Natural killer cell (primary cell): ENCODE measurements at regions not wholly inside any gene's neighbourhood (a gene's known extent, or its start where the extent isn't known, plus 50 kb on each side); places are given as distances from the start of the nearest gene placed in this dataset.

ENCODE experiments used
- ATAC-seq, 3 donors: fragments of 150-1000 bp in 2 of 3; fragments of 200-7000 bp in 1 of 3; cut with Tn5 transposase; 1 replicate in 1 of 3; 2 replicates in 2 of 3; pipeline ENCODE4 v1.10.0; 2021; ENCODE audit warnings: mild to moderate bottlenecking in 2 of 3, moderate library complexity in 2 of 3
- DNase-seq, 2 donors: peaks; one replicate each; pipeline versions ENCODE4 v3.0.0 to v3.0.0-alpha.2; 2013 to 2021; ENCODE audit warnings: mixed read lengths in 1 of 2
- H3K27ac ChIP-seq: one replicate; pipeline ENCODE4 v1.5.1; 2013; ENCODE audit warnings: mild to moderate bottlenecking, low read length
- H3K27me3 ChIP-seq: one replicate; pipeline ENCODE4 v1.6.1; 2013; ENCODE audit warnings: low read length; ENCODE audit not compliant: control insufficient read depth, insufficient read depth
- H3K36me3 ChIP-seq: one replicate; pipeline ENCODE4 v1.6.1; 2013; ENCODE audit warnings: low read length; ENCODE audit not compliant: control insufficient read depth, insufficient read depth
- H3K4me1 ChIP-seq: one replicate; pipeline ENCODE4 v1.6.1; 2013; ENCODE audit warnings: low read length; ENCODE audit not compliant: control insufficient read depth, insufficient read depth
- H3K4me3 ChIP-seq: one replicate; pipeline ENCODE4 v1.5.1; 2013; ENCODE audit warnings: low read length
- H3K9me3 ChIP-seq: one replicate; pipeline ENCODE4 v1.6.1; 2013; ENCODE audit warnings: low read length; ENCODE audit not compliant: control insufficient read depth, insufficient read depth
- H3K27ac Mint-ChIP-seq, 2 donors: one replicate each; pipeline ENCODE4 v1.8.0; 2022; ENCODE audit warnings: mild to moderate bottlenecking in 2 of 2, mixed read lengths in 2 of 2, moderate library complexity in 1 of 2
- H3K27me3 Mint-ChIP-seq, 2 donors: one replicate each; pipeline ENCODE4 v1.8.0; 2022; ENCODE audit warnings: low read depth in 2 of 2, mixed read lengths in 2 of 2
- H3K36me3 Mint-ChIP-seq: one replicate; pipeline ENCODE4 v1.8.0; 2022; ENCODE audit warnings: mixed read lengths
- H3K4me1 Mint-ChIP-seq, 2 donors: one replicate each; pipeline ENCODE4 v1.8.0; 2022; ENCODE audit warnings: mixed read lengths in 2 of 2
- H3K4me3 Mint-ChIP-seq: one replicate; pipeline ENCODE4 v1.8.0; 2022; ENCODE audit warnings: mild to moderate bottlenecking, moderate library complexity, mixed read lengths
- H3K9me3 Mint-ChIP-seq, 2 donors: one replicate each; pipeline ENCODE4 v1.8.0; 2022; ENCODE audit warnings: mixed read lengths in 2 of 2
- WGBS: methylation state at CpG from one replicate; pipeline ENCODE4 v1.1.7; 2013; ENCODE audit warnings: missing lambda C conversion rate; ENCODE audit not compliant: insufficient coverage; 5-methylcytosine and 5-hydroxymethylcytosine counted together
- intact Hi-C: fragments of 100-400 bp; cut with micrococcal nuclease; formaldehyde crosslinking; loops from one replicate; pipeline ENCODE4 v1.14.2; 2022
- TF ChIP-seq, protein P1 (sequence below): fragments of 200-600 bp; IDR thresholded peaks from one replicate; pipeline ENCODE4 v1.8.0; 2022; ENCODE audit warnings: antibody characterized with exemption

DNA sequence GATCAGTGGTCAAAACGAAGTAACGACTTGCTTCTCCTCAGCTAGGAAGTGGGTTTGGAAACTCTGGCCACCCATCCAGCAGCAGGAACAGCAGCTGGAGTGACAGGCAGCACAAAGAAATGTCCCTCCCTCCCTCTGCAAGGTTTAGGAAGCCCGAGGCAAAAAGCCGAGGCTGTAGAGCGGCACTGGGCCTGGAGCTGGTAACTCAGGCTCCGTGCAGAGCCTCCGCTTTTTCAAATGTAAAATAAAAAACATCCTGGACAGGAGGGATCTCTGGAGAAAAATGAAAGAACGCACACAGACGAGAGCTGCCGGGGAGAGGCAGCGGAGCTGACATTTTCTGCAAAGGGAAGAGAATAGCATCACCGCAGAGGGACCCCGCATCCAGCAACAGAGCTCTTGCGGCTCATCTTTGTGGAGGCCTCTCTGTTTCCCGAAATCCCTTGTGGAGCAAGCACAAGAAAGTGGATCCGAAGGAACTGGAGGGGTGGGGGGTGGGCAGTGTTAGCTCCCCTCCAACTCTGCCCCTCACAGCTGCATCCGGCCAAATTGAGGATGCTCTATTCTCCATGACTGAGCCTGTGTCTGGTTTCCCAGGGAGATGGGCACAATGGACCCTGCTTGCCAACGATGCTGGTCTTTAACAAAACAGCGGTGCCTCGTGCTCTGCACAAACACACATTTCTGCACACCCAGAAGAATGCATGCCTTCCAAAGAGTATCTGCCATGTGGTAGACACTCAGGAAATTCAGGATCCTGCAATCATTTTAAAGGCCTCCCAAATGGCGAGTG, 335.5 kb upstream of the ZFHX3 start:
- Histone ChIP-seq H3K9me3 (no peaks in the 10 kb centered on the region), H3K36me3 (no peaks in the 10 kb centered on the region), H3K27me3 (no peaks in the 10 kb centered on the region), H3K4me3 (no peak overlapping the region), H3K27ac (no peak overlapping the region), H3K4me1 (no peaks in the 10 kb centered on the region)
- Mint-ChIP-seq H3K27ac (no peak overlapping the region), H3K4me1 (no peaks in the 10 kb centered on the region), H3K36me3 (no peaks in the 10 kb centered on the region), H3K4me3 (no peak overlapping the region), H3K9me3 (no peaks in the 10 kb centered on the region), H3K27me3 (peaks cover 0 to 7% of the 10 kb centered on the region in 2 donors)
- intact Hi-C loops: no loop called here
- WGBS: 86% methylated on average over 21 of the region's 21 CpGs
- TF ChIP-seq, protein P1, sequence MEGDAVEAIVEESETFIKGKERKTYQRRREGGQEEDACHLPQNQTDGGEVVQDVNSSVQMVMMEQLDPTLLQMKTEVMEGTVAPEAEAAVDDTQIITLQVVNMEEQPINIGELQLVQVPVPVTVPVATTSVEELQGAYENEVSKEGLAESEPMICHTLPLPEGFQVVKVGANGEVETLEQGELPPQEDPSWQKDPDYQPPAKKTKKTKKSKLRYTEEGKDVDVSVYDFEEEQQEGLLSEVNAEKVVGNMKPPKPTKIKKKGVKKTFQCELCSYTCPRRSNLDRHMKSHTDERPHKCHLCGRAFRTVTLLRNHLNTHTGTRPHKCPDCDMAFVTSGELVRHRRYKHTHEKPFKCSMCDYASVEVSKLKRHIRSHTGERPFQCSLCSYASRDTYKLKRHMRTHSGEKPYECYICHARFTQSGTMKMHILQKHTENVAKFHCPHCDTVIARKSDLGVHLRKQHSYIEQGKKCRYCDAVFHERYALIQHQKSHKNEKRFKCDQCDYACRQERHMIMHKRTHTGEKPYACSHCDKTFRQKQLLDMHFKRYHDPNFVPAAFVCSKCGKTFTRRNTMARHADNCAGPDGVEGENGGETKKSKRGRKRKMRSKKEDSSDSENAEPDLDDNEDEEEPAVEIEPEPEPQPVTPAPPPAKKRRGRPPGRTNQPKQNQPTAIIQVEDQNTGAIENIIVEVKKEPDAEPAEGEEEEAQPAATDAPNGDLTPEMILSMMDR: no peak
- DNase-seq (no peak), ATAC-seq (no peak)

DNA sequence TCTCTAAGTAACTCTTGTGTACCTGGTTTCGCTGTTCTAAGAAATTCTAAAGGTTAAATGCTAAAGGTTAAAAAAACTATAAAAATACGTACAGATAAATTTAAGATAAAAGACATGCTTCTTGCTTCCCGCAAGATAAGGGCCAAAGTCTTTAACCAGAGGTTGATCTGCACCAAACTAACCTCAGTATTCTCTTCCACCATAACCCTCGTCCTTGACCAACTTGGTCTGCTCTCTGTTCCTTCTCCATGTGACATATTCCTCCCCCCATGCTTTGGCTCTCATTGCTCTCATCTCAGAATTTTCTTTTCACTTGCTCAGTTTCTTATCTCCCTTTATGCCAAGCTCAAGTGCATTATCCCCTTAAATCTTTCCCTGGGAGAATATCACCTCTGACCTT, 330.5 kb upstream of the ZFHX3 start:
- no peaks in the 10 kb centered on the region for H3K36me3 ChIP-seq
- Mint-ChIP-seq H3K36me3 (no peaks in the 10 kb centered on the region), H3K27me3 (peaks cover 4 to 7% of the 10 kb centered on the region in 2 donors), H3K9me3 (no peaks in the 10 kb centered on the region), H3K4me1 (no peaks in the 10 kb centered on the region), H3K27ac (no peak overlapping the region), H3K4me3 (no peak overlapping the region)
- no peaks in the 10 kb centered on the region for H3K27me3 ChIP-seq
- H3K4me3 ChIP-seq: no peak overlapping the region
- ATAC-seq (no peak), DNase-seq (no peak)
- no peaks in the 10 kb centered on the region for H3K4me1 ChIP-seq
- 86% methylated on average over 4 of the region's 4 CpGs for WGBS
- intact Hi-C loops: no loop called here
- no peaks in the 10 kb centered on the region for H3K9me3 ChIP-seq
- H3K27ac ChIP-seq: no peak overlapping the region
- TF ChIP-seq, protein P1: no peak

DNA sequence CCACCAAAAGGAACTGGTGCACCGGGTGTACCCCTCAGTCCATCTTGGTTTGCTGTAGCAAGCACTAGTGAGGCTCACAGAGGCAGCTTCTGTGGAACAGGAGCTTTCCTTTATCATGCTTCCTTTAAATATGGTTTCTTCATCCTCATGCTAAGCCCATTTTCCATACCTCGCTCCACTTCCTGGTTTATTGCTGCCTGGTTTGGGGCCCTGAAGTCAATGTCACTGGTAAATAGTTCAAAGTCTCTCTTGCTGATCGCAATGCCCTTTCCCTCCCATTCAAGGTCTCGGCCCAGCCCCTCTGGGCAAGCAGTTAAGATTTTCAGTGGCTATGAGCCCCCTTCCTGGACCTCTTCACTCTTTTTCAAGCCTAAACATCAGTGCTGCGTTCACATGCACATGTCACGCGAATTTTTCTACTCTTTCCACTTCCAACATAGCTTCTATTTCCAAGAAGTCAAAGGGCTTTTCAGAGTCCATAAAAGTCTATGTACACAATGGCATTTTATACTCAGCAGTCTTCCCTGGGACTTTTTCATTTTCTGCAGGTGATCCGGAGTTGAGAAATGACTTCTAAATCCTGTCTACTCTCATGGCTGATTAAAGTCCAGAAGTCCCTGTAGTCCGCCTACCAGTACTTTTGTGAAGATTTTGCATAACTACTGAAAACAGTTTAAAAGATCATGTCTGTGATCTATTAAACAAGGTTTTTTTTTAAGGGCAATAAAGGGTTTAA, 323.8 kb upstream of the ZFHX3 start:
- Mint-ChIP-seq H3K4me1 (no peaks in the 10 kb centered on the region), H3K27me3 (peaks cover 0 to 6% of the 10 kb centered on the region in 2 donors), H3K9me3 (no peaks in the 10 kb centered on the region), H3K36me3 (no peaks in the 10 kb centered on the region), H3K27ac (no peak overlapping the region), H3K4me3 (no peak overlapping the region)
- Histone ChIP-seq H3K36me3 (no peaks in the 10 kb centered on the region), H3K27ac (no peak overlapping the region), H3K9me3 (no peaks in the 10 kb centered on the region), H3K4me1 (no peaks in the 10 kb centered on the region), H3K27me3 (no peaks in the 10 kb centered on the region), H3K4me3 (no peak overlapping the region)
- TF ChIP-seq, protein P1: no peak
- 90% methylated on average over 9 of the region's 9 CpGs for WGBS
- intact Hi-C loops: no loop called here
- no peak for DNase-seq
- no peak for ATAC-seq
